BJ (cell line): ENCODE measurements at regions not wholly inside any gene's neighbourhood (a gene's known extent, or its start where the extent isn't known, plus 50 kb on each side); places are given as distances from the start of the nearest gene placed in this dataset.
"Not testable (repeated sequence)": the region's sequence is repeated elsewhere in the genome, so short reads cannot be mapped to it uniquely, and the experiment has no call there.

Experiments used
- CTCF ChIA-PET: fragments of 350-600 bp; formaldehyde crosslinking; extraction: SDS; loops from one replicate; lab custom pipeline; 2021; ENCODE audit warnings: antibody characterized with exemption, inconsistent platforms; lab: Yijun Ruan, JAX
- POLR2A ChIA-PET: fragments of 300-600 bp; sonication (Branson Sonifier 250); formaldehyde crosslinking; extraction: SDS; loops from one replicate; lab custom pipeline; 2021; ENCODE audit warnings: antibody characterized with exemption; lab: Charles Lee
- DNase-seq: peaks from one replicate; pipeline ENCODE4 v3.0.0-alpha.2; 2011; ENCODE audit warnings: low read depth
- H3K27me3 ChIP-seq: 2 replicates; pipeline ENCODE4 v1.6.0; 2011; ENCODE audit warnings: low read length; ENCODE audit not compliant: control insufficient read depth, insufficient read depth
- H3K36me3 ChIP-seq: 2 replicates; pipeline ENCODE4 v1.5.1; 2011; ENCODE audit warnings: low read length; ENCODE audit not compliant: control insufficient read depth, insufficient read depth
- H3K4me3 ChIP-seq: 2 replicates; pipeline ENCODE4 v1.5.1; 2011; ENCODE audit warnings: low read depth, mild to moderate bottlenecking, control low read depth, low read length
- TF ChIP-seq, protein P1 (sequence below): IDR thresholded peaks from 2 replicates; pipeline ENCODE4 v1.5.1; 2011; ENCODE audit warnings: low read depth, mild to moderate bottlenecking, control low read depth, inconsistent platforms, low read length, moderate library complexity; ENCODE audit not compliant: insufficient read depth

DNA sequence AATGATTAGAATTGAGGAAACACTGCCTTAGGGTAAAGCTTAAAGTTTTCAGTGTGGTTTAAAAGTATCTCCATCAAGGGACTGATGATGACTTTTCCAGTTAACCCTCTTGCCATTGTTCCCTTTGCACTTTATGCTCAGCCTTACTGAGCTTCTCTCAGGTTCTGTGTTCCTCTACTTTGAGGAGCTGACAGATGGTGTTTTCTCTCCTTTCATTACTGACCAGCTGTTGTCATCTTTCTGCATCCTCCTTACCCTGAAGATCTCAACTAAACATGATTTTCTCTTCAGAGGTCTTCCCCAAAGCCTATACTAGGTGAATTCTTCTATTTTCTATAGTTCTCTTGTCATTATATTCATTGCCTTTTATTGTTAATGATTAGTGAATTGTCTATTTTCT, 475.6 kb upstream of the SYNCRIP start:
- Histone ChIP-seq H3K36me3 (no peaks in the 10 kb centered on the region), H3K27me3 (no peaks in the 10 kb centered on the region), H3K4me3 (no peak overlapping the region)
- ChIA-PET CTCF (no interaction called here), POLR2A (no interaction called here)
- no peak for DNase-seq
- TF ChIP-seq, protein P1, sequence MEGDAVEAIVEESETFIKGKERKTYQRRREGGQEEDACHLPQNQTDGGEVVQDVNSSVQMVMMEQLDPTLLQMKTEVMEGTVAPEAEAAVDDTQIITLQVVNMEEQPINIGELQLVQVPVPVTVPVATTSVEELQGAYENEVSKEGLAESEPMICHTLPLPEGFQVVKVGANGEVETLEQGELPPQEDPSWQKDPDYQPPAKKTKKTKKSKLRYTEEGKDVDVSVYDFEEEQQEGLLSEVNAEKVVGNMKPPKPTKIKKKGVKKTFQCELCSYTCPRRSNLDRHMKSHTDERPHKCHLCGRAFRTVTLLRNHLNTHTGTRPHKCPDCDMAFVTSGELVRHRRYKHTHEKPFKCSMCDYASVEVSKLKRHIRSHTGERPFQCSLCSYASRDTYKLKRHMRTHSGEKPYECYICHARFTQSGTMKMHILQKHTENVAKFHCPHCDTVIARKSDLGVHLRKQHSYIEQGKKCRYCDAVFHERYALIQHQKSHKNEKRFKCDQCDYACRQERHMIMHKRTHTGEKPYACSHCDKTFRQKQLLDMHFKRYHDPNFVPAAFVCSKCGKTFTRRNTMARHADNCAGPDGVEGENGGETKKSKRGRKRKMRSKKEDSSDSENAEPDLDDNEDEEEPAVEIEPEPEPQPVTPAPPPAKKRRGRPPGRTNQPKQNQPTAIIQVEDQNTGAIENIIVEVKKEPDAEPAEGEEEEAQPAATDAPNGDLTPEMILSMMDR = no peak

DNA sequence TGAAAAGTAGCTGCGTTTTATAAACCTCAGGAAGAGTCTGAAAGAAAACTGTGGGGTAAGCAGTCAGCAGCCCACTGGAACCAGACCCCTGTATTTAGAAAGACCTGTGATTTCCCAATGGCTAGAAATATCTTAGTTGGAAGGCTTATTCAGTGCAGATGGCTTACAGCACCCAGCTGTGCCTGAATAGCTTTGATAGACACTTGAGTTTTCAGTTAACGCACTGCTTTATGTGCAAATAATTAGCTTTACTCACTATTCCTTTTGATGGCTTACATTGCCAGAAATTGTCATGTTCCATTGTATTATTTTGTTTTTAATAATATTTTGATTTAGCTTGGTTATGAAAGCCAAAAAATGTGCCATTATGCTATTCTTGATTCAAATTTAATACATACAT, 465.3 kb upstream of the SYNCRIP start:
- TF ChIP-seq, protein P1 = no peak
- CTCF ChIA-PET = no interaction called here
- POLR2A ChIA-PET = no interaction called here
- Histone ChIP-seq H3K4me3 (no peak overlapping the region), H3K27me3 (no peaks in the 10 kb centered on the region), H3K36me3 (no peaks in the 10 kb centered on the region)
- no peak for DNase-seq

DNA sequence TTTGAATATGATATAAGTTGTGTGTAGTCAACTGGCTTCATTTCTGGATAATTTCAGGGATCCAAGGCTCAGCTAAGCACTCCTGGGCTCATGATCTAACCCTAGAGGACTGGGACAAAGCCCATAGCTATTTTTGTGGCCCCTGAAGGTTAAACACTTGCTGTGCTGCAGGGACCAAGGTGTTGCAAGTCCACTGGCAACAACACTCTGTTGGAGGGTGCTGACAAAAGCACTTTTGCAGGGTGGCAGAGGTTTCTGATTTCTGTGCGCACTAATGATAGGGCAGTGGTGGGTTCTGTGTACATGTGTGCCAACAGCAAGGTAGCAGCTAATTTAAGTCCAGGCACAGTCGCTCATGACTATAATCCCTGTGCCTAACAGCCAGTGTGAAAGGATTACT, 445.3 kb upstream of the SYNCRIP start:
- DNase-seq = no peak
- no peaks in the 10 kb centered on the region; the same call in 1 of the 2 replicates for H3K36me3 ChIP-seq
- CTCF ChIA-PET = no interaction called here
- TF ChIP-seq, protein P1 = no peak
- no peaks in the 10 kb centered on the region for H3K27me3 ChIP-seq
- POLR2A ChIA-PET = no interaction called here
- H3K4me3 ChIP-seq = no peak overlapping the region

DNA sequence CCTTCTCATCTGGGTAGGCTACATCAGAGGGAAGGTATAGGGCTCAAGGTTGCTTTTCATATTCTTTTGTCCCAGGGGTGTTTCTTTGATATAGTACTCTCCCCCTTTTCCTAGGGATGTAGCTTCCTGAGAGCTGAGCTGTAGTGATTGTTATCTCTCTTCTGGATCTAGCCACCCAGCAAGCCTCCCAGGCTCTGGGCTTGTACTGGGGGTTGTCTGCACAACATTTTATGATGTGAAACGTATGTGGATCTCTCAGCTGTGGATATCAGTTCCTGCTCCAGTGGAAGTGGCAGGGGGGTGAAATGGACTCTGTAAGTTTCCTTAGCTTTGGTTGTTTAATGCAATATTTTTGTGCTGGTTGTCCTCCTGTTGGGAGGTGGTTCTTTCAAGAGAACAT, 437.3 kb upstream of the SYNCRIP start:
- Histone ChIP-seq H3K4me3 (no peak overlapping the region), H3K36me3 (no peaks in the 10 kb centered on the region), H3K27me3 (no peaks in the 10 kb centered on the region)
- DNase-seq = no peak
- ChIA-PET CTCF (no interaction called here), POLR2A (no interaction called here)
- TF ChIP-seq, protein P1 = no peak

DNA sequence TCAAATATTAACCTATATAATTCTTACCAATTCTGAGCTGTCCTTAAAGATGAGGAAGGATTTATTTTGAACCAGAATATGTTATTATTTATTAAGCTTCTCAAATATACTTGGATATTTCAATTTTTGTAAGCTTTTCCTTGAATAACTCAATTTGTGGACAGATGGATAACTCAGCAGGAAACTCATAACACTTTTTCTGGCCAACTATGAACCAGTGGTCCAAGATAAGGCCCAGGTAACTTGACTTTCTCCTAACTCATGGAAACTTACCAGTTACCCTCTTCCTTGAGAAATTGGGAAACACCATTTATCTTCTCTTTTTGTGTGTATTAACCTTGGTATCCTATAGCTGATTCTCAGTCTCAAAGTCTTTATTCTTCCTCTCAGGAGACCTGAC, 427.5 kb upstream of the SYNCRIP start:
- ChIA-PET POLR2A (no interaction called here), CTCF (interaction anchor here (0.6 kb wide), 1 partner anchor 12 kb away, joined by 3 read pairs; no protein-coding TSS in a partner anchor)
- DNase-seq = no peak
- Histone ChIP-seq H3K4me3 (no peak overlapping the region), H3K27me3 (no peaks in the 10 kb centered on the region), H3K36me3 (no peaks in the 10 kb centered on the region)
- TF ChIP-seq, protein P1 = no peak

DNA sequence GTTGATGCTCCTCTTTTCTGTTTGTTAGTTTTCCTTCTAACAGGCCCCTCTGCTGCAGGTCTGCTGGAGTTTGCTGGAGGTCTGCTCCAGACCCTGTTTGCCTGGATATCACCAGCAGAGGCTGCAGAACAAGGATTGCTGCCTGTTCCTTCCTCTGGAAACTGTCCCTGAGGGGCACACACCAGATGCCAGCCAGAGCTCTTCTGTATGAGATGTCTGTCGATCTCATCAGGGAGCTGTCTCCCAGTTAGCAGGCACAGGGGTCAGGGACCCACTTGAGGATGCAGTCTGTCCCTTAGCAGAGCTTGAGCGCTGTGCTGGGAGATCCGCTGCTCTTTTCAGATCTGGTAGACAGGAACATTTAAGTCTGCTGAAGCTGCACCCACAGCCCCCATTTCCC, 422.3 kb upstream of the SYNCRIP start:
- H3K27me3 ChIP-seq, H3K36me3 ChIP-seq, CTCF ChIA-PET, POLR2A ChIA-PET, H3K4me3 ChIP-seq, DNase-seq: not testable (repeated sequence)

DNA sequence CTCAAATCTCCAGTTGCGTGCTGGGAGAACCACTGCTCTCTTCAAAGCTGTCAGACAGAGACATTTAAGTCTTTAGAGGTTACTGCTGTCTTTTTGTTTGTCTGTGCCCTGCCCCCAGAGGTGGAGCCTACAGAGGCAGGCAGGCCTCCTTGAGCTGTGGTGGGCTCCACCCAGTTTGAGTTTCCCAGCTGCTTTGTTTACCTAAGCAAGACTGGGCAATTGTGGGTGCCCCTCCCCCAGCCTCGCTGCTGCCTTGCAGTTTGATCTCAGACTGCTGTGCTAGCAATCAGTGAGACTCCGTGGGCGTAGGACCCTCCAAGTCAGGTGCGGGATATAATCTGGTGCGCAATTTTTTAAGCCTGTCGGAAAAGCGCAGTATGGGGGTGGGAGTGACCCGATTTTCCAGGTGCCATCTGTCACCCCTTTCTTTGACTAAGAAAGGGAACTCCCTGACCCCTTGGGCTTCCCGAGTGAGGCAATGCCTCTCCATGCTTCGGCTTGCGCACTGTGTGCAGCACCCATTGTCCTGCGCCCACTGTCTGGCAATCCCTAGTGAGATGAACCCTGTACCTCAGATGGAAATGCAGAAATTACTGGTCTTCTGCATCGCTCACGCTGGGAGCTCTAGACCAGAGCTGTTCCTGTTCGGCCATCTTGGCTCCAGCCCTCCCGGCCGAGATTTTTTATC, 414.8 kb upstream of the SYNCRIP start:
- DNase-seq, CTCF ChIA-PET, H3K27me3 ChIP-seq, H3K4me3 ChIP-seq, POLR2A ChIA-PET, H3K36me3 ChIP-seq: not testable (repeated sequence)
